H9 (cell line): ENCODE measurements at regions not wholly inside any gene's neighbourhood (a gene's known extent, or its start where the extent isn't known, plus 50 kb on each side); places are given as distances from the start of the nearest gene placed in this dataset.

Experiments
- DNase-seq: peaks from one replicate; pipeline ENCODE4 v3.0.0-alpha.2; 2017
- H2AFZ ChIP-seq: one replicate; pipeline ENCODE4 v1.6.1; 2013; ENCODE audit warnings: mild to moderate bottlenecking, low read length, control low read depth, moderate library complexity
- H2AK5ac ChIP-seq: 2 replicates; pipeline ENCODE4 v1.6.1; 2013; ENCODE audit warnings: low read length, control low read depth, mixed read lengths; ENCODE audit not compliant: insufficient read length
- H2BK120ac ChIP-seq: one replicate; pipeline ENCODE4 v1.6.1; 2013; ENCODE audit warnings: low read depth, mild to moderate bottlenecking, low read length, control low read depth, inconsistent platforms; ENCODE audit not compliant: poor library complexity, severe bottlenecking
- H2BK12ac ChIP-seq: 2 replicates; pipeline ENCODE4 v1.6.1; 2013; ENCODE audit warnings: low read length, control low read depth, mixed read lengths, low read depth; ENCODE audit not compliant: insufficient read length
- H2BK15ac ChIP-seq: 2 replicates; pipeline ENCODE4 v1.6.1; 2013; ENCODE audit warnings: low read depth, low read length, control low read depth
- H2BK20ac ChIP-seq: one replicate; pipeline ENCODE4 v1.6.1; 2013; ENCODE audit warnings: low read depth, mild to moderate bottlenecking, low read length, control low read depth, inconsistent platforms; ENCODE audit not compliant: poor library complexity, severe bottlenecking
- H2BK5ac ChIP-seq: 2 replicates; pipeline ENCODE4 v1.6.1; 2013; ENCODE audit warnings: low read length, control low read depth, mixed read lengths; ENCODE audit not compliant: insufficient read length
- H3K14ac ChIP-seq: 2 replicates; pipeline ENCODE4 v1.6.1; 2013; ENCODE audit warnings: low read length, control low read depth; ENCODE audit not compliant: insufficient read depth
- H3K18ac ChIP-seq: 2 replicates; pipeline ENCODE4 v1.6.1; 2013; ENCODE audit warnings: low read depth, mild to moderate bottlenecking, mixed read lengths, low read length, control low read depth; ENCODE audit not compliant: insufficient read length
- H3K23ac ChIP-seq: 2 replicates; pipeline ENCODE4 v1.6.1; 2013; ENCODE audit warnings: low read length, control low read depth, mixed read lengths, low read depth; ENCODE audit not compliant: insufficient read length
- H3K23me2 ChIP-seq: 2 replicates; pipeline ENCODE4 v1.6.1; 2013; ENCODE audit warnings: low read depth, mild to moderate bottlenecking, mixed read lengths, low read length, control low read depth; ENCODE audit not compliant: insufficient read length, poor library complexity, severe bottlenecking
- H3K27ac ChIP-seq: 2 replicates; pipeline ENCODE4 v1.5.1; 2013; ENCODE audit warnings: low read length, control low read depth, mixed read lengths, low read depth; ENCODE audit not compliant: insufficient read length
- H3K27me3 ChIP-seq: 2 replicates; pipeline ENCODE4 v1.6.1; 2013; ENCODE audit warnings: low read length, control low read depth, inconsistent platforms; ENCODE audit not compliant: insufficient read depth
- H3K4ac ChIP-seq: 2 replicates; pipeline ENCODE4 v1.6.1; 2013; ENCODE audit warnings: low read depth, mild to moderate bottlenecking, control low read depth, inconsistent platforms, low read length, moderate library complexity
- H3K4me1 ChIP-seq: 2 replicates; pipeline ENCODE4 v1.6.1; 2013; ENCODE audit warnings: low read length, control low read depth, inconsistent platforms; ENCODE audit not compliant: insufficient read depth
- H3K4me2 ChIP-seq: 2 replicates; pipeline ENCODE4 v1.6.1; 2013; ENCODE audit warnings: low read length, control low read depth, mixed read lengths; ENCODE audit not compliant: insufficient read length, insufficient read depth
- H3K56ac ChIP-seq: 2 replicates; pipeline ENCODE4 v1.6.1; 2013; ENCODE audit warnings: low read depth, mild to moderate bottlenecking, mixed read lengths, low read length, control low read depth; ENCODE audit not compliant: insufficient read length
- H3K79me1 ChIP-seq: 2 replicates; pipeline ENCODE4 v1.6.1; 2013; ENCODE audit warnings: low read depth, mild to moderate bottlenecking, moderate library complexity, low read length, control low read depth, inconsistent platforms; ENCODE audit not compliant: insufficient read depth, poor library complexity, severe bottlenecking
- H3K79me2 ChIP-seq: 2 replicates; pipeline ENCODE4 v1.6.1; 2013; ENCODE audit warnings: low read length, control low read depth, inconsistent platforms; ENCODE audit not compliant: insufficient read depth
- H3K9ac ChIP-seq: 2 replicates; pipeline ENCODE4 v1.6.1; 2013; ENCODE audit warnings: low read length, control low read depth, mixed read lengths; ENCODE audit not compliant: insufficient read length; ENCODE audit errors: extremely low read depth
- H3K9me3 ChIP-seq: one replicate; pipeline ENCODE4 v1.6.1; 2013; ENCODE audit warnings: low read depth, low read length, inconsistent platforms; ENCODE audit not compliant: control insufficient read depth
- H3T11ph ChIP-seq: one replicate; pipeline ENCODE4 v1.6.1; 2013; ENCODE audit warnings: mild to moderate bottlenecking, low read length, control low read depth, inconsistent platforms
- H4K20me1 ChIP-seq: one replicate; pipeline ENCODE4 v1.6.1; 2013; ENCODE audit not compliant: control insufficient read depth, insufficient read length, insufficient read depth
- H4K5ac ChIP-seq: 2 replicates; pipeline ENCODE4 v1.6.1; 2013; ENCODE audit warnings: low read depth, mild to moderate bottlenecking, mixed read lengths, low read length, control low read depth; ENCODE audit not compliant: insufficient read length
- H4K8ac ChIP-seq: replicated peaks from 2 replicates; pipeline ENCODE4 v1.6.1; 2013; ENCODE audit warnings: low read length, control low read depth, mixed read lengths, low read depth; ENCODE audit not compliant: insufficient read length
- H4K91ac ChIP-seq: 2 replicates; pipeline ENCODE4 v1.6.1; 2013; ENCODE audit warnings: low read depth, mild to moderate bottlenecking, moderate library complexity, mixed read lengths, low read length, control low read depth; ENCODE audit not compliant: insufficient read length
- H3K27ac Mint-ChIP-seq, 3 experiments: 2 replicates in 2 of 3; 3 replicates in 1 of 3; pipeline ENCODE4 v1.8.0; 2020 to 2021; ENCODE audit warnings: mixed read lengths in 3 of 3, mild to moderate bottlenecking in 1 of 3, moderate library complexity in 1 of 3
- H3K27me3 Mint-ChIP-seq: 2 replicates; pipeline ENCODE4 v1.8.0; 2021; ENCODE audit warnings: low read depth, mild to moderate bottlenecking, moderate library complexity, mixed read lengths
- H3K36me3 Mint-ChIP-seq, 3 experiments: 2 replicates in 2 of 3; 3 replicates in 1 of 3; pipeline ENCODE4 v1.8.0; 2020 to 2021; ENCODE audit warnings: low read depth in 3 of 3, mixed read lengths in 3 of 3; ENCODE audit not compliant: insufficient read depth in 1 of 3
- H3K4me1 Mint-ChIP-seq, 2 experiments: 2 replicates each; pipeline ENCODE4 v1.8.0; 2020; ENCODE audit warnings: mixed read lengths in 2 of 2
- H3K4me3 Mint-ChIP-seq, 2 experiments: 2 replicates in 1 of 2; 3 replicates in 1 of 2; pipeline ENCODE4 v1.8.0; 2020 to 2021; ENCODE audit warnings: mild to moderate bottlenecking in 2 of 2, mixed read lengths in 2 of 2, moderate library complexity in 1 of 2
- H3K9me3 Mint-ChIP-seq, 2 experiments: 2 replicates in 1 of 2; 3 replicates in 1 of 2; pipeline ENCODE4 v1.8.0; 2020; ENCODE audit warnings: mild to moderate bottlenecking in 2 of 2, mixed read lengths in 2 of 2, moderate library complexity in 1 of 2
- CTCF ChIP-seq: fragments of 200-600 bp; sonication (generic); conservative IDR thresholded peaks from 3 replicates; pipeline ENCODE4 v1.8.0; 2021; ENCODE audit warnings: antibody characterized with exemption, mild to moderate bottlenecking
- WGBS: extraction: QIAGEN DNeasy Blood & Tissue Kit; methylation state at CpG from one replicate; pipeline ENCODE4 v1.1.7; 2013; ENCODE audit warnings: missing lambda C conversion rate, low lambda C conversion rate, mixed read lengths; ENCODE audit not compliant: insufficient read length; ENCODE audit errors: extremely low coverage; 5-methylcytosine and 5-hydroxymethylcytosine counted together

DNA sequence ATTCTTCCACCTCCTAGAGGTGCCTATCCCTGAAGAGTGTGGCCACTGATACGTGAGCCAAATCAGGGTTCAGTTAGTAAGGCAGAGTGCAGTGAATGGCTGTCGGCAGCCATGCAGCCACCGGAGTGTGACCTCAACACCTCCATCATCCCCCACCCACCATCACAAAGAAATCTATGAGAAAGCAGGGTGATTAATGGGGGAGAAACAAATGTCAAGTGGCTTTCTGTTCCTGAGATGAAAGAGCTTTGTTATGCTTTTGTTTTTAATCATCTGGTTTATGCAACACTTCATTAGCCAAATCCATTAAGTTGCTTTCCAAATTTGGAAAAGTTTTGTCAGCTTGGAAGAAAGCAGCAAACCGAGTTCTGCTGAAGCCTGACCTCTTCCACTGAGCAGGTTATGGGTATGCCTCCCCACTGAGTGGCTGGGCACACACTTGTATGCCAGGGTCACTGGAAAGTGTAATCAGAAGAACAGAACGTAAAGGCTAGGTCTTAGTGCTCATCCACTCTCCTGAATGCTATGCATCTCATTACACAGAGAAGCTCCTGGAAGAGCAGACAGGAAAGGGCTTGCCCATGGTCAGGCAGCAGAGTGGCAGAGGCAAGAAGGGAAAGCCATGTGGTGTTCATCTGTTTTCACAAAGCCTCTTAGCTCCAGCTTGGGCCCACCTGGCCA is 57.1 kb upstream of the ATP1B1 start:
- H2BK20ac ChIP-seq, result no peak overlapping the region

More for the DNA sequence above, 57.1 kb upstream of the ATP1B1 start:
- no peak for TF ChIP-seq CTCF
- Mint-ChIP-seq H3K27me3 (no peaks in the 10 kb centered on the region), H3K4me1 (0 out of 4 replicates have a peak, but pooled peaks cover 0 to 1% of the 10 kb centered on the region in 2 experiments), H3K9me3 (no peaks in the 10 kb centered on the region), H3K4me3 (no peak overlapping the region), H3K27ac (no peak overlapping the region), H3K36me3 (no peaks in the 10 kb centered on the region)
- no peaks in the 10 kb centered on the region for H3K23me2 ChIP-seq
- H3K4me2 ChIP-seq, result no peak overlapping the region
- no peak overlapping the region for H2AK5ac ChIP-seq
- H3K56ac ChIP-seq, result no peak overlapping the region
- H3K9me3 ChIP-seq, result no peaks in the 10 kb centered on the region
- H3K23ac ChIP-seq, result no peak overlapping the region
- H3K18ac ChIP-seq, result no peak overlapping the region
- H2BK5ac ChIP-seq, result no peak overlapping the region
- no peak overlapping the region for H3K9ac ChIP-seq
- no peak overlapping the region for H4K91ac ChIP-seq
- no peak overlapping the region for H2BK15ac ChIP-seq
- H3K14ac ChIP-seq, result no peak overlapping the region
- no peak overlapping the region for H3K4ac ChIP-seq
- H3K4me1 ChIP-seq, result no peaks in the 10 kb centered on the region
- H2AFZ ChIP-seq, result no peak overlapping the region
- no peaks in the 10 kb centered on the region for H3K79me1 ChIP-seq
- no peak overlapping the region for H4K5ac ChIP-seq
- no CpG with 5 or more reads among the region's 5 CpGs for WGBS
- H3K79me2 ChIP-seq, result no peaks in the 10 kb centered on the region
- no peak overlapping the region for H2BK120ac ChIP-seq
- no peak overlapping the region for H2BK12ac ChIP-seq
- H3K27ac ChIP-seq, result no peak overlapping the region
- H4K8ac ChIP-seq, result no peak overlapping the region
- H3T11ph ChIP-seq, result no peak overlapping the region
- DNase-seq, result no peak
- H4K20me1 ChIP-seq, result no peaks in the 10 kb centered on the region
- H3K27me3 ChIP-seq, result no peaks in the 10 kb centered on the region
